Peyer's patch (tissue), 4 donors: ENCODE measurements at regions not wholly inside any gene's neighbourhood (a gene's known extent, or its start where the extent isn't known, plus 50 kb on each side); places are given as distances from the start of the nearest gene placed in this dataset.

Source experiments
- POLR2A ChIP-seq, 2 donors: fragments of 450-650 bp; IDR thresholded peaks; one replicate each; pipeline ENCODE4 v1.5.1; 2017; ENCODE audit warnings: antibody characterized with exemption in 2 of 2, mild to moderate bottlenecking in 2 of 2, moderate library complexity in 2 of 2
- TF ChIP-seq, protein P1 (sequence below), 6 experiments: fragments of 450-650 bp in 4 of 6; fragments of 200-600 bp in 2 of 6; sonication (generic) in 1 of 6; IDR thresholded peaks; one replicate each; pipeline ENCODE4 v1.5.1; 2017 to 2019; ENCODE audit warnings: antibody characterized with exemption in 6 of 6, mild to moderate bottlenecking in 3 of 6, moderate library complexity in 1 of 6

DNA sequence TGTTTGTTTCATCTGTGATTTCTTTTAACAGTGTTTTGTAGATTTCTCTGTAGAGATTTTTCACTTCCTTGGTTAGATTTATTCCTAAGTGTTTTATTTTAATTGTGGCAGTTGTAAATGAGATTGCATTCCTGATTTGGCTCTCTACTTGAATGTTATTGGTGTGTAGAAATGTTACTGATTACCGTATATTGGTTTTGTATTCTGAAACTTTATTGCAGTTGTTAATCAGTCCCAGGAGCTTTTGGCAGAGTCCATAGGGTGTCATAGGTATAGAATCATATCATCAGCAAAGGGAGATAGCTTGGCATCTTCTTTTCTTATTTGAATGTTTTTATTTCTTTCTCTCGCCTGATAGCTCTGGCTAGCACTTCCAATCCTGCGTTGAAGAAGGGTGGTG, 1386.7 kb downstream of the SLITRK5 start:
- TF ChIP-seq, protein P1, sequence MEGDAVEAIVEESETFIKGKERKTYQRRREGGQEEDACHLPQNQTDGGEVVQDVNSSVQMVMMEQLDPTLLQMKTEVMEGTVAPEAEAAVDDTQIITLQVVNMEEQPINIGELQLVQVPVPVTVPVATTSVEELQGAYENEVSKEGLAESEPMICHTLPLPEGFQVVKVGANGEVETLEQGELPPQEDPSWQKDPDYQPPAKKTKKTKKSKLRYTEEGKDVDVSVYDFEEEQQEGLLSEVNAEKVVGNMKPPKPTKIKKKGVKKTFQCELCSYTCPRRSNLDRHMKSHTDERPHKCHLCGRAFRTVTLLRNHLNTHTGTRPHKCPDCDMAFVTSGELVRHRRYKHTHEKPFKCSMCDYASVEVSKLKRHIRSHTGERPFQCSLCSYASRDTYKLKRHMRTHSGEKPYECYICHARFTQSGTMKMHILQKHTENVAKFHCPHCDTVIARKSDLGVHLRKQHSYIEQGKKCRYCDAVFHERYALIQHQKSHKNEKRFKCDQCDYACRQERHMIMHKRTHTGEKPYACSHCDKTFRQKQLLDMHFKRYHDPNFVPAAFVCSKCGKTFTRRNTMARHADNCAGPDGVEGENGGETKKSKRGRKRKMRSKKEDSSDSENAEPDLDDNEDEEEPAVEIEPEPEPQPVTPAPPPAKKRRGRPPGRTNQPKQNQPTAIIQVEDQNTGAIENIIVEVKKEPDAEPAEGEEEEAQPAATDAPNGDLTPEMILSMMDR (IDR thresholded peaks at IDR 0.05) = no peak
- no peak for TF ChIP-seq POLR2A (IDR thresholded peaks at IDR 0.05)
